GM23338 (cell line): ENCODE measurements at regions not wholly inside any gene's neighbourhood (a gene's known extent, or its start where the extent isn't known, plus 50 kb on each side); places are given as distances from the start of the nearest gene placed in this dataset.

ENCODE experiments used
- ATAC-seq: fragments of 200-7000 bp; cut with Tn5 transposase; 3 replicates; pipeline ENCODE4 v1.9.1; 2020
- DNase-seq: peaks from one replicate; pipeline ENCODE4 v3.0.0-alpha.2; 2015; ENCODE audit warnings: low spot score
- H2AFZ ChIP-seq: fragments of 200-600 bp; sonication (generic); 2 replicates; pipeline ENCODE4 v1.8.0; 2016; ENCODE audit warnings: antibody characterized with exemption, mild to moderate bottlenecking, moderate library complexity
- H3F3A ChIP-seq: fragments of 200-600 bp; sonication (generic); replicated peaks from 2 replicates; pipeline ENCODE4 v1.8.0; 2017; ENCODE audit warnings: antibody characterized with exemption, mixed run types, low read depth
- H3K27ac ChIP-seq: fragments of 200-600 bp; sonication (generic); 2 replicates; pipeline ENCODE4 v1.6.1; 2016; ENCODE audit warnings: low read depth
- H3K27me3 ChIP-seq: fragments of 200-600 bp; sonication (generic); 2 replicates; pipeline ENCODE4 v1.8.0; 2016; ENCODE audit warnings: mild to moderate bottlenecking, mixed run types, moderate library complexity; ENCODE audit not compliant: insufficient read depth
- H3K36me3 ChIP-seq: fragments of 200-600 bp; sonication (generic); 2 replicates; pipeline ENCODE4 v1.8.0; 2016; ENCODE audit warnings: mild to moderate bottlenecking; ENCODE audit not compliant: insufficient read depth
- H3K4me1 ChIP-seq: fragments of 200-600 bp; sonication (generic); 2 replicates; pipeline ENCODE4 v1.8.0; 2016; ENCODE audit warnings: mild to moderate bottlenecking, moderate library complexity; ENCODE audit not compliant: insufficient read depth
- H3K4me2 ChIP-seq: fragments of 200-600 bp; sonication (generic); 2 replicates; pipeline ENCODE4 v1.7.1; 2017; ENCODE audit warnings: mixed run types
- H3K4me3 ChIP-seq: fragments of 200-600 bp; sonication (generic); 2 replicates; pipeline ENCODE4 v1.6.1; 2016; ENCODE audit warnings: mixed run types
- H3K79me2 ChIP-seq: fragments of 200-600 bp; sonication (generic); replicated peaks from 2 replicates; pipeline ENCODE4 v1.8.0; 2017; ENCODE audit warnings: mild to moderate bottlenecking; ENCODE audit not compliant: insufficient read depth
- H3K9me2 ChIP-seq: fragments of 200-600 bp; sonication (generic); 2 replicates; pipeline ENCODE4 v1.8.0; 2017; ENCODE audit not compliant: insufficient read depth
- H4K20me1 ChIP-seq: fragments of 200-600 bp; sonication (generic); replicated peaks from 2 replicates; pipeline ENCODE4 v1.8.0; 2017; ENCODE audit warnings: mild to moderate bottlenecking; ENCODE audit not compliant: insufficient read depth
- H3K27ac Mint-ChIP-seq: 2 replicates; pipeline ENCODE4 v1.8.0; 2020; ENCODE audit warnings: inconsistent platforms, mild to moderate bottlenecking, moderate library complexity, mixed read lengths
- H3K27me3 Mint-ChIP-seq: 3 replicates; pipeline ENCODE4 v1.8.0; 2022; ENCODE audit warnings: low read depth, mild to moderate bottlenecking, moderate library complexity, mixed read lengths, inconsistent platforms; ENCODE audit not compliant: insufficient read depth, poor library complexity
- H3K36me3 Mint-ChIP-seq: 3 replicates; pipeline ENCODE4 v1.8.0; 2021; ENCODE audit warnings: low read depth, mild to moderate bottlenecking, inconsistent platforms, moderate library complexity, mixed read lengths
- H3K4me1 Mint-ChIP-seq: 3 replicates; pipeline ENCODE4 v1.8.0; 2020; ENCODE audit warnings: mild to moderate bottlenecking, inconsistent platforms, mixed read lengths
- H3K4me3 Mint-ChIP-seq: 3 replicates; pipeline ENCODE4 v1.8.0; 2021; ENCODE audit warnings: moderate library complexity, mild to moderate bottlenecking, inconsistent platforms, mixed read lengths
- H3K9me3 Mint-ChIP-seq: 3 replicates; pipeline ENCODE4 v1.8.0; 2020; ENCODE audit warnings: moderate library complexity, mild to moderate bottlenecking, inconsistent platforms, mixed read lengths
- CREB1 ChIP-seq: fragments of 250-450 bp; sonication (Bioruptor Pico); IDR thresholded peaks from 2 replicates; pipeline ENCODE4 v1.5.0; 2020; ENCODE audit warnings: low read depth, mild to moderate bottlenecking, moderate library complexity
- EZH2phosphoT487 ChIP-seq: fragments of 200-600 bp; sonication (generic); IDR thresholded peaks from one replicate; pipeline ENCODE4 v1.8.1; 2018; ENCODE audit warnings: antibody characterized with exemption; ENCODE audit not compliant: unreplicated experiment
- JUNB ChIP-seq: IDR thresholded peaks from one replicate; pipeline ENCODE4 v1.6.1; 2016; ENCODE audit warnings: antibody characterized with exemption; ENCODE audit not compliant: unreplicated experiment
- ZNF114 ChIP-seq: fragments of 250-450 bp; sonication (Bioruptor Pico); IDR thresholded peaks from 2 replicates; pipeline ENCODE4 v1.5.0; 2020; ENCODE audit warnings: mild to moderate bottlenecking, moderate library complexity
- ZNF331 ChIP-seq: fragments of 250-450 bp; sonication (Bioruptor Pico); IDR thresholded peaks from 2 replicates; pipeline ENCODE4 v1.5.0; 2020; ENCODE audit warnings: low read depth, mild to moderate bottlenecking, moderate library complexity
- ZNF462 ChIP-seq: fragments of 250-450 bp; sonication (Bioruptor Pico); IDR thresholded peaks from 2 replicates; pipeline ENCODE4 v1.5.0; 2020; ENCODE audit warnings: mild to moderate bottlenecking, moderate library complexity
- TF ChIP-seq, protein P1 (sequence below), 2 experiments: fragments of 200-600 bp in 1 of 2; sonication (generic) in 1 of 2; conservative IDR thresholded peaks; 2 replicates each; pipeline versions ENCODE4 v1.5.1 to v1.6.1; 2016 to 2017; ENCODE audit warnings: antibody characterized with exemption in 2 of 2, low read depth in 2 of 2, mild to moderate bottlenecking in 2 of 2, moderate library complexity in 1 of 2

DNA sequence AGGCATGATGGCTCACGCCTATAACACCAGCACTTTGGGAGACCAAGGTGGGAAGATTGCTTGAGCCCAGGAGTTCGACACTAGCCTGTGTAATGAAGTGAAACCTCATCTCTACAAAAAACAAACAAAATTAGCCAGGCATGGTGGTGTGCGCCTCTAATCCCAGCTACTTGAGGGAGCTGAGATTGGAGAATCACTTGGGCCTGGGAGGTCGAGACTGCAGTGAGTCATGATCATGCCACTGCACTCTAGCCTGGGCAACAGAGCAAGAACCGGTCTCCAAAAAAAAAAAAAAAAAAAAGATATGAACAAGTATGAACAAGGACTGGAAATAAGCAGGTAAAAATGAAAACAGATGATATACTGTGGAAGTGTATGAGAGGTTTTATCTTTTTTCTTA lies 54.1 kb upstream of the SOX6 start:
- Mint-ChIP-seq H3K4me1 (peaks cover 22% of the 10 kb centered on the region), H3K27me3 (peaks cover 29% of the 10 kb centered on the region), H3K9me3 (no peaks in the 10 kb centered on the region), H3K27ac (no peak overlapping the region), H3K4me3 (no peak overlapping the region), H3K36me3 (no peaks in the 10 kb centered on the region)
- H4K20me1 ChIP-seq, result no peaks in the 10 kb centered on the region; the same call in 1 of the 2 replicates
- no peaks in the 10 kb centered on the region for H3K9me2 ChIP-seq
- DNase-seq, result no peak
- ATAC-seq, result no peak
- H3F3A ChIP-seq, result no peaks in the 10 kb centered on the region
- H2AFZ ChIP-seq, result no peak overlapping the region
- peaks cover 53% of the 10 kb centered on the region for H3K27me3 ChIP-seq
- peaks cover 19% of the 10 kb centered on the region for H3K4me1 ChIP-seq
- TF ChIP-seq ZNF462 (CRISPR knock-in tag) (no peak), CREB1 (CRISPR knock-in tag) (no peak), ZNF331 (CRISPR knock-in tag) (no peak), JUNB (no peak), ZNF114 (CRISPR knock-in tag) (no peak), EZH2phosphoT487 (no peak)
- TF ChIP-seq, protein P1, sequence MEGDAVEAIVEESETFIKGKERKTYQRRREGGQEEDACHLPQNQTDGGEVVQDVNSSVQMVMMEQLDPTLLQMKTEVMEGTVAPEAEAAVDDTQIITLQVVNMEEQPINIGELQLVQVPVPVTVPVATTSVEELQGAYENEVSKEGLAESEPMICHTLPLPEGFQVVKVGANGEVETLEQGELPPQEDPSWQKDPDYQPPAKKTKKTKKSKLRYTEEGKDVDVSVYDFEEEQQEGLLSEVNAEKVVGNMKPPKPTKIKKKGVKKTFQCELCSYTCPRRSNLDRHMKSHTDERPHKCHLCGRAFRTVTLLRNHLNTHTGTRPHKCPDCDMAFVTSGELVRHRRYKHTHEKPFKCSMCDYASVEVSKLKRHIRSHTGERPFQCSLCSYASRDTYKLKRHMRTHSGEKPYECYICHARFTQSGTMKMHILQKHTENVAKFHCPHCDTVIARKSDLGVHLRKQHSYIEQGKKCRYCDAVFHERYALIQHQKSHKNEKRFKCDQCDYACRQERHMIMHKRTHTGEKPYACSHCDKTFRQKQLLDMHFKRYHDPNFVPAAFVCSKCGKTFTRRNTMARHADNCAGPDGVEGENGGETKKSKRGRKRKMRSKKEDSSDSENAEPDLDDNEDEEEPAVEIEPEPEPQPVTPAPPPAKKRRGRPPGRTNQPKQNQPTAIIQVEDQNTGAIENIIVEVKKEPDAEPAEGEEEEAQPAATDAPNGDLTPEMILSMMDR (conservative IDR thresholded peaks at IDR 0.05; ENCODE audit: low read depth in 2 of 2), result no peak
- H3K36me3 ChIP-seq, result no peaks in the 10 kb centered on the region
- H3K27ac ChIP-seq, result no peak overlapping the region
- no peaks in the 10 kb centered on the region for H3K79me2 ChIP-seq
- no peak overlapping the region for H3K4me2 ChIP-seq
- no peak overlapping the region for H3K4me3 ChIP-seq
